SK-N-SH treated with all-trans-retinoic acid at 6 μM for 48 hours (cell line): ENCODE measurements at regions not wholly inside any gene's neighbourhood (a gene's known extent, or its start where the extent isn't known, plus 50 kb on each side); places are given as distances from the start of the nearest gene placed in this dataset.

Experiments
- ATAC-seq: fragments of 200-7000 bp; cut with Tn5 transposase; 3 replicates; pipeline ENCODE4 v1.9.1; 2020; ENCODE audit warnings: mild to moderate bottlenecking, moderate library complexity
- ARNTL ChIP-seq: fragments of 450-650 bp; formaldehyde crosslinking; IDR thresholded peaks from 2 replicates; pipeline ENCODE4 v1.5.0; 2020; ENCODE audit warnings: low read depth, mild to moderate bottlenecking, moderate library complexity, borderline replicate concordance
- BACH2 ChIP-seq: fragments of 250-450 bp; sonication (Bioruptor Pico); IDR thresholded peaks from 2 replicates; pipeline ENCODE4 v1.9.0; 2021; ENCODE audit warnings: mild to moderate bottlenecking, borderline replicate concordance
- CSDC2 ChIP-seq: fragments of 250-450 bp; sonication (Bioruptor Pico); IDR thresholded peaks from 2 replicates; pipeline ENCODE4 v1.5.0; 2020; ENCODE audit warnings: mild to moderate bottlenecking, moderate library complexity
- ESRRG ChIP-seq: fragments of 250-450 bp; sonication (Bioruptor Pico); IDR thresholded peaks from 2 replicates; pipeline ENCODE4 v1.6.1; 2021; ENCODE audit warnings: mild to moderate bottlenecking
- GLIS3 ChIP-seq: fragments of 250-450 bp; sonication (Bioruptor Pico); IDR thresholded peaks from 2 replicates; pipeline ENCODE4 v1.5.0; 2020; ENCODE audit warnings: mild to moderate bottlenecking, moderate library complexity
- ISL1 ChIP-seq: fragments of 250-450 bp; sonication (Bioruptor Pico); IDR thresholded peaks from 2 replicates; pipeline ENCODE4 v2.1.2; 2022; ENCODE audit warnings: mild to moderate bottlenecking, moderate library complexity
- OSR1 ChIP-seq: fragments of 250-450 bp; sonication (Bioruptor Pico); IDR thresholded peaks from 2 replicates; pipeline ENCODE4 v1.8.0; 2022; ENCODE audit warnings: moderate library complexity, mild to moderate bottlenecking, inconsistent platforms
- RARB ChIP-seq: fragments of 250-450 bp; sonication (Bioruptor Pico); IDR thresholded peaks from 2 replicates; pipeline ENCODE4 v1.8.0; 2021; ENCODE audit warnings: mild to moderate bottlenecking, moderate library complexity
- SNAI2 ChIP-seq: fragments of 250-450 bp; sonication (Bioruptor Pico); IDR thresholded peaks from 2 replicates; pipeline ENCODE4 v1.5.0; 2020; ENCODE audit warnings: mild to moderate bottlenecking, moderate library complexity
- TCF4 ChIP-seq: fragments of 250-450 bp; sonication (Bioruptor Pico); IDR thresholded peaks from 2 replicates; pipeline ENCODE4 v1.8.0; 2021; ENCODE audit warnings: mild to moderate bottlenecking, moderate library complexity, borderline replicate concordance
- TOX ChIP-seq: fragments of 250-450 bp; sonication (Bioruptor Pico); IDR thresholded peaks from 2 replicates; pipeline ENCODE4 v1.8.0; 2021; ENCODE audit warnings: mild to moderate bottlenecking, moderate library complexity, borderline replicate concordance
- ZC3H10 ChIP-seq: fragments of 250-450 bp; sonication (Bioruptor Pico); IDR thresholded peaks from 2 replicates; pipeline ENCODE4 v1.5.1; 2021; ENCODE audit warnings: mild to moderate bottlenecking, moderate library complexity
- ZFP3 ChIP-seq: fragments of 250-450 bp; sonication (Bioruptor Pico); IDR thresholded peaks from 2 replicates; pipeline ENCODE4 v1.5.0; 2020; ENCODE audit warnings: mild to moderate bottlenecking, moderate library complexity
- ZFP30 ChIP-seq: fragments of 450-650 bp; formaldehyde crosslinking; IDR thresholded peaks from 2 replicates; pipeline ENCODE4 v1.5.0; 2022; ENCODE audit warnings: mild to moderate bottlenecking, moderate library complexity
- ZNF565 ChIP-seq: fragments of 450-650 bp; formaldehyde crosslinking; conservative IDR thresholded peaks from 2 replicates; pipeline ENCODE4 v1.5.0; 2020; ENCODE audit warnings: low read depth, mild to moderate bottlenecking, moderate library complexity
- ZNF70 ChIP-seq: fragments of 450-650 bp; formaldehyde crosslinking; IDR thresholded peaks from 2 replicates; pipeline ENCODE4 v1.5.0; 2020; ENCODE audit warnings: mild to moderate bottlenecking, moderate library complexity
- ZNF8 ChIP-seq: fragments of 450-650 bp; formaldehyde crosslinking; IDR thresholded peaks from 2 replicates; pipeline ENCODE4 v1.5.0; 2020; ENCODE audit warnings: mild to moderate bottlenecking, moderate library complexity
- TF ChIP-seq, protein P1 (sequence below): fragments of 250-450 bp; sonication (Bioruptor Pico); IDR thresholded peaks from 2 replicates; pipeline ENCODE4 v1.8.0; 2020; ENCODE audit warnings: mild to moderate bottlenecking, moderate library complexity, borderline replicate concordance
- TF ChIP-seq, protein P2 (sequence below): fragments of 250-450 bp; sonication (Bioruptor Pico); IDR thresholded peaks from 2 replicates; pipeline ENCODE4 v1.5.1; 2020; ENCODE audit warnings: low read depth, mild to moderate bottlenecking, moderate library complexity
- TF ChIP-seq, protein P3 (sequence below): fragments of 250-450 bp; sonication (Bioruptor Pico); IDR thresholded peaks from 2 replicates; pipeline ENCODE4 v1.5.0; 2020; ENCODE audit warnings: mild to moderate bottlenecking, moderate library complexity
- TF ChIP-seq, protein P4 (sequence below): fragments of 250-450 bp; sonication (Bioruptor Pico); IDR thresholded peaks from 2 replicates; pipeline ENCODE4 v1.8.0; 2021; ENCODE audit warnings: low read depth, mild to moderate bottlenecking, moderate library complexity, borderline replicate concordance
- TF ChIP-seq, protein P5 (sequence below): fragments of 250-450 bp; sonication (Bioruptor Pico); IDR thresholded peaks from 2 replicates; pipeline ENCODE4 v1.5.1; 2021; ENCODE audit warnings: mild to moderate bottlenecking, moderate library complexity

DNA sequence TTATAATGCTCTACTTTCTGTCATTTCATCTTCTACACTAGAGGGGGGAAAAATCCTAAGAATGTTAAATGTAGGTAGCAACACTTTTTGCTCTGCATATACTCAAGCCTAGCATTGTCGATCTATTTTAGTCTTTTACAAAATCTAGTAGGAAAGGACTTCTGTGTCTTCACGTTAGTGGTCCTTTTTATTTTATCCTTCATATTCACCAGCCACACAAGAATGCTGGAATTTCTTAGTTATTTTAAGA is 253.0 kb upstream of the FLRT2 start:
- TF ChIP-seq ARNTL (CRISPR knock-in tag) = no peak
- TF ChIP-seq, protein P1, sequence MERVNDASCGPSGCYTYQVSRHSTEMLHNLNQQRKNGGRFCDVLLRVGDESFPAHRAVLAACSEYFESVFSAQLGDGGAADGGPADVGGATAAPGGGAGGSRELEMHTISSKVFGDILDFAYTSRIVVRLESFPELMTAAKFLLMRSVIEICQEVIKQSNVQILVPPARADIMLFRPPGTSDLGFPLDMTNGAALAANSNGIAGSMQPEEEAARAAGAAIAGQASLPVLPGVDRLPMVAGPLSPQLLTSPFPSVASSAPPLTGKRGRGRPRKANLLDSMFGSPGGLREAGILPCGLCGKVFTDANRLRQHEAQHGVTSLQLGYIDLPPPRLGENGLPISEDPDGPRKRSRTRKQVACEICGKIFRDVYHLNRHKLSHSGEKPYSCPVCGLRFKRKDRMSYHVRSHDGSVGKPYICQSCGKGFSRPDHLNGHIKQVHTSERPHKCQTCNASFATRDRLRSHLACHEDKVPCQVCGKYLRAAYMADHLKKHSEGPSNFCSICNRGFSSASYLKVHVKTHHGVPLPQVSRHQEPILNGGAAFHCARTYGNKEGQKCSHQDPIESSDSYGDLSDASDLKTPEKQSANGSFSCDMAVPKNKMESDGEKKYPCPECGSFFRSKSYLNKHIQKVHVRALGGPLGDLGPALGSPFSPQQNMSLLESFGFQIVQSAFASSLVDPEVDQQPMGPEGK = no peak
- TF ChIP-seq ESRRG (CRISPR knock-in tag) = no peak
- TF ChIP-seq ZNF70 (CRISPR knock-in tag) = no peak
- TF ChIP-seq, protein P2, sequence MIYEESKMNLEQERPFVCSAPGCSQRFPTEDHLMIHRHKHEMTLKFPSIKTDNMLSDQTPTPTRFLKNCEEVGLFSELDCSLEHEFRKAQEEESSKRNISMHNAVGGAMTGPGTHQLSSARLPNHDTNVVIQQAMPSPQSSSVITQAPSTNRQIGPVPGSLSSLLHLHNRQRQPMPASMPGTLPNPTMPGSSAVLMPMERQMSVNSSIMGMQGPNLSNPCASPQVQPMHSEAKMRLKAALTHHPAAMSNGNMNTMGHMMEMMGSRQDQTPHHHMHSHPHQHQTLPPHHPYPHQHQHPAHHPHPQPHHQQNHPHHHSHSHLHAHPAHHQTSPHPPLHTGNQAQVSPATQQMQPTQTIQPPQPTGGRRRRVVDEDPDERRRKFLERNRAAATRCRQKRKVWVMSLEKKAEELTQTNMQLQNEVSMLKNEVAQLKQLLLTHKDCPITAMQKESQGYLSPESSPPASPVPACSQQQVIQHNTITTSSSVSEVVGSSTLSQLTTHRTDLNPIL = no peak
- TF ChIP-seq ZNF565 (CRISPR knock-in tag) = no peak
- TF ChIP-seq TOX = no peak
- ATAC-seq = peak; percentile 68

DNA sequence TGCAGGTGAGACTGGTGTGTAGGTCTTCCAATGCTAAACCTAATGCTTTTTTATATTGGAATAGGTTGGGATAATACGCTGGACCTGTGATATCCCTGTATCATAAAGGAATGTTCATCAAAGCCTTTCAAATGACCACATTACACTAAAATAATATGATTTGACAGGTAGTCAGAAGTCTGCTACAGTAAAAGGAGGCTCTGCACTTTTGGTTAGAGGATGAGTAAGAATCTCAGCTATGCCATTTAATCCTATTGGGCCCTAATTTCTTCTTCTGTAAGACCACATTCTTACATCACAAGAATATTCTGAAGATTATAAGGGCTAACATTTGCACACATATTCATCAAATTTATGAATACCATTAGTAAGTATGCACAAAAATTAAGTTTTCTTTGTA is 250.5 kb upstream of the FLRT2 start:
- TF ChIP-seq ZFP3 (CRISPR knock-in tag) (no peak), TCF4 (CRISPR knock-in tag) (no peak), CSDC2 (CRISPR knock-in tag) (no peak), SNAI2 (CRISPR knock-in tag) (no peak), ZNF70 (CRISPR knock-in tag) (no peak), ISL1 (CRISPR knock-in tag) (no peak), RARB (CRISPR knock-in tag) (no peak), TOX (no peak), OSR1 (CRISPR knock-in tag) (no peak), BACH2 (CRISPR knock-in tag) (no peak), ZC3H10 (CRISPR knock-in tag) (no peak), ARNTL (CRISPR knock-in tag) (no peak)
- TF ChIP-seq, protein P2 = no peak
- TF ChIP-seq, protein P3, sequence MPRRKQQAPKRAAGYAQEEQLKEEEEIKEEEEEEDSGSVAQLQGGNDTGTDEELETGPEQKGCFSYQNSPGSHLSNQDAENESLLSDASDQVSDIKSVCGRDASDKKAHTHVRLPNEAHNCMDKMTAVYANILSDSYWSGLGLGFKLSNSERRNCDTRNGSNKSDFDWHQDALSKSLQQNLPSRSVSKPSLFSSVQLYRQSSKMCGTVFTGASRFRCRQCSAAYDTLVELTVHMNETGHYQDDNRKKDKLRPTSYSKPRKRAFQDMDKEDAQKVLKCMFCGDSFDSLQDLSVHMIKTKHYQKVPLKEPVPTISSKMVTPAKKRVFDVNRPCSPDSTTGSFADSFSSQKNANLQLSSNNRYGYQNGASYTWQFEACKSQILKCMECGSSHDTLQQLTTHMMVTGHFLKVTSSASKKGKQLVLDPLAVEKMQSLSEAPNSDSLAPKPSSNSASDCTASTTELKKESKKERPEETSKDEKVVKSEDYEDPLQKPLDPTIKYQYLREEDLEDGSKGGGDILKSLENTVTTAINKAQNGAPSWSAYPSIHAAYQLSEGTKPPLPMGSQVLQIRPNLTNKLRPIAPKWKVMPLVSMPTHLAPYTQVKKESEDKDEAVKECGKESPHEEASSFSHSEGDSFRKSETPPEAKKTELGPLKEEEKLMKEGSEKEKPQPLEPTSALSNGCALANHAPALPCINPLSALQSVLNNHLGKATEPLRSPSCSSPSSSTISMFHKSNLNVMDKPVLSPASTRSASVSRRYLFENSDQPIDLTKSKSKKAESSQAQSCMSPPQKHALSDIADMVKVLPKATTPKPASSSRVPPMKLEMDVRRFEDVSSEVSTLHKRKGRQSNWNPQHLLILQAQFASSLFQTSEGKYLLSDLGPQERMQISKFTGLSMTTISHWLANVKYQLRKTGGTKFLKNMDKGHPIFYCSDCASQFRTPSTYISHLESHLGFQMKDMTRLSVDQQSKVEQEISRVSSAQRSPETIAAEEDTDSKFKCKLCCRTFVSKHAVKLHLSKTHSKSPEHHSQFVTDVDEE (CRISPR knock-in tag) = no peak
- TF ChIP-seq, protein P1 = no peak
- TF ChIP-seq, protein P4, sequence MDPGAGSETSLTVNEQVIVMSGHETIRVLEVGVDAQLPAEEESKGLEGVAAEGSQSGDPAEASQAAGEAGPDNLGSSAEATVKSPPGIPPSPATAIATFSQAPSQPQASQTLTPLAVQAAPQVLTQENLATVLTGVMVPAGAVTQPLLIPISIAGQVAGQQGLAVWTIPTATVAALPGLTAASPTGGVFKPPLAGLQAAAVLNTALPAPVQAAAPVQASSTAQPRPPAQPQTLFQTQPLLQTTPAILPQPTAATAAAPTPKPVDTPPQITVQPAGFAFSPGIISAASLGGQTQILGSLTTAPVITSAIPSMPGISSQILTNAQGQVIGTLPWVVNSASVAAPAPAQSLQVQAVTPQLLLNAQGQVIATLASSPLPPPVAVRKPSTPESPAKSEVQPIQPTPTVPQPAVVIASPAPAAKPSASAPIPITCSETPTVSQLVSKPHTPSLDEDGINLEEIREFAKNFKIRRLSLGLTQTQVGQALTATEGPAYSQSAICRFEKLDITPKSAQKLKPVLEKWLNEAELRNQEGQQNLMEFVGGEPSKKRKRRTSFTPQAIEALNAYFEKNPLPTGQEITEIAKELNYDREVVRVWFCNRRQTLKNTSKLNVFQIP (CRISPR knock-in tag) = no peak
- peak; percentile 63 for ATAC-seq

DNA sequence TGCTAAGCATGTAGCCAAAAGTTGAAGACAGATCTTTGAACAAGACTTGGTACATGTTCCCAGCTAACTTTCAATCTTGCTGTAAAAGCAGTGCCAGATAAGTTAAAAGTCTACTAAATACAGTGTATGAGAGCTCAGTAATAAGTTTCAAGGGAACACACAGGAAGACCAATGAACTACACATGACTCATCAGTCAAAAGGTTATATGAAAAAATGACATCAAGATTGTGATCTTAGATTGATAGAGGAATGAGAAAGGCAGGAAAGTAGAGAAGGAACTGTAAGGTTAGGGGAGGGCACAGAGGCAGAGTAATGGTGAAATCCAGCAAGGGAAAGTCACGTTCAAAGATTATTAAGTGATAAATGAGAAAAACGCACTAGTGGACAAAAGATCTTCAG is 249.9 kb upstream of the FLRT2 start:
- ATAC-seq = peak; percentile 81
- no peak for TF ChIP-seq RARB (CRISPR knock-in tag)
- TF ChIP-seq ARNTL (CRISPR knock-in tag) = no peak
- TF ChIP-seq TCF4 (CRISPR knock-in tag) = no peak
- no peak for TF ChIP-seq ISL1 (CRISPR knock-in tag)
- TF ChIP-seq, protein P2 = no peak
- TF ChIP-seq, protein P1 = no peak
- no peak for TF ChIP-seq ESRRG (CRISPR knock-in tag)
- no peak for TF ChIP-seq GLIS3 (CRISPR knock-in tag)
- no peak for TF ChIP-seq ZNF70 (CRISPR knock-in tag)
- no peak for TF ChIP-seq ZFP30 (CRISPR knock-in tag)
- TF ChIP-seq ZNF8 (CRISPR knock-in tag) = no peak
- no peak for TF ChIP-seq ZNF565 (CRISPR knock-in tag)
- TF ChIP-seq OSR1 (CRISPR knock-in tag) = no peak
- TF ChIP-seq, protein P5, sequence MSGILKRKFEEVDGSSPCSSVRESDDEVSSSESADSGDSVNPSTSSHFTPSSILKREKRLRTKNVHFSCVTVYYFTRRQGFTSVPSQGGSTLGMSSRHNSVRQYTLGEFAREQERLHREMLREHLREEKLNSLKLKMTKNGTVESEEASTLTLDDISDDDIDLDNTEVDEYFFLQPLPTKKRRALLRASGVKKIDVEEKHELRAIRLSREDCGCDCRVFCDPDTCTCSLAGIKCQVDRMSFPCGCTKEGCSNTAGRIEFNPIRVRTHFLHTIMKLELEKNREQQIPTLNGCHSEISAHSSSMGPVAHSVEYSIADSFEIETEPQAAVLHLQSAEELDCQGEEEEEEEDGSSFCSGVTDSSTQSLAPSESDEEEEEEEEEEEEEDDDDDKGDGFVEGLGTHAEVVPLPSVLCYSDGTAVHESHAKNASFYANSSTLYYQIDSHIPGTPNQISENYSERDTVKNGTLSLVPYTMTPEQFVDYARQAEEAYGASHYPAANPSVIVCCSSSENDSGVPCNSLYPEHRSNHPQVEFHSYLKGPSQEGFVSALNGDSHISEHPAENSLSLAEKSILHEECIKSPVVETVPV = no peak
